Panc1 (cell line): ENCODE measurements at regions not wholly inside any gene's neighbourhood (a gene's known extent, or its start where the extent isn't known, plus 50 kb on each side); places are given as distances from the start of the nearest gene placed in this dataset.
A peak's percentile ranks its signal among the peaks of the same experiment; 100 is the strongest.

Source experiments
- CTCF ChIP-seq: fragments of 450-650 bp; IDR thresholded peaks from 2 replicates; pipeline ENCODE4 v1.5.1; 2017; ENCODE audit warnings: mild to moderate bottlenecking
- POLR2AphosphoS5 ChIP-seq: IDR thresholded peaks from 2 replicates; pipeline ENCODE4 v1.6.1; 2012; ENCODE audit warnings: mild to moderate bottlenecking, low read depth, low read length, moderate library complexity

GRCh38 chr16:66270333-66270927 is 96.1 kb upstream of the CDH5 start:
- TF ChIP-seq POLR2AphosphoS5 (no peak), CTCF (peak; percentile 95)
